Brain microvascular endothelial cell (primary cell): ENCODE measurements at regions not wholly inside any gene's neighbourhood (a gene's known extent, or its start where the extent isn't known, plus 50 kb on each side); places are given as distances from the start of the nearest gene placed in this dataset.

Experiments used
- DNase-seq: peaks from one replicate; pipeline ENCODE4 v3.0.0-alpha.2; 2020
- H3K27ac ChIP-seq: fragments of 250-450 bp; sonication (Bioruptor Pico); 2 replicates; pipeline ENCODE4 v1.5.1; 2020; ENCODE audit warnings: mild to moderate bottlenecking, moderate library complexity
- H3K27me3 ChIP-seq: fragments of 250-450 bp; sonication (Bioruptor Pico); replicated peaks from 2 replicates; pipeline ENCODE4 v1.5.1; 2020; ENCODE audit warnings: mild to moderate bottlenecking
- H3K36me3 ChIP-seq: fragments of 250-450 bp; sonication (Bioruptor Pico); replicated peaks from 2 replicates; pipeline ENCODE4 v1.5.1; 2020; ENCODE audit warnings: mild to moderate bottlenecking
- H3K4me3 ChIP-seq: 2 replicates; pipeline ENCODE4 v1.5.1; 2011; ENCODE audit warnings: low read depth, mild to moderate bottlenecking, control low read depth, low read length, moderate library complexity
- CTCF ChIP-seq: IDR thresholded peaks from 2 replicates; pipeline ENCODE4 v1.5.1; 2011; ENCODE audit warnings: low read depth, mild to moderate bottlenecking, moderate library complexity, low read length, control low read depth, inconsistent platforms; ENCODE audit errors: missing control alignments
- in situ Hi-C: cut with HindIII; loops from 2 replicates; pipeline ENCODE4 v1.10.0; 2017; ENCODE audit warnings: low sequenced_read_pairs, low pct_ligation_motif_present

DNA sequence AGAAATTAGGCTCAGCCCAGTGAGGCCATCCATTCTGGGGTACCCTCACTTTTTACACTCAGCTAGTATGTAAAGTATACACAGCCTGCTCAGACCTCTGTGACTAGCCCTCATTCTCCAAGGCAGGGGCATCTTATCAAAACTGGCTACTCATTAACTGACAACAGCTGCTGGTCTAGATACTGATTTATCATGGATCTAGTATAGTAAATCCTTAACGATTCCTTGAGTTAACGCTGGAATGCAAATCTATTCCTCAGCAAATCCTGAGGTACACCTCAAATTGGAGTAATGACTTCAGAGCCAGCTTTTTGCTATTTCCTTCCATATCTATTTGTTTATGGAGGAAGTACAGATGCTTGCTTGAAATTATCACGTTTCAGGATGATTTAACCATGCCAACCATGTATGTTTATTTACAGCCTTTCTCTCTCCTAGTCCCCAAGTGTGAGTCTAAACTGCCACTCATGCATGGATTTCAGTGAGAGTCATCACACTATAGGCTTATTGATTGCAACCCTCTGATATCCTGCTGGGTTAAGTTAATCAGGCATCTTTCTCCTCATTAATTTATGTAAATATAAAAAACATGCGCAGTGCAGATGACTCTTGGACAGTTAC lies 70.2 kb upstream of the DOK6 start:
- H3K27me3 ChIP-seq, result no peaks in the 10 kb centered on the region
- in situ Hi-C loops, result no loop called here
- no peak for TF ChIP-seq CTCF
- DNase-seq, result no peak
- H3K36me3 ChIP-seq, result no peaks in the 10 kb centered on the region
- H3K27ac ChIP-seq, result no peak overlapping the region
- no peak overlapping the region for H3K4me3 ChIP-seq

DNA sequence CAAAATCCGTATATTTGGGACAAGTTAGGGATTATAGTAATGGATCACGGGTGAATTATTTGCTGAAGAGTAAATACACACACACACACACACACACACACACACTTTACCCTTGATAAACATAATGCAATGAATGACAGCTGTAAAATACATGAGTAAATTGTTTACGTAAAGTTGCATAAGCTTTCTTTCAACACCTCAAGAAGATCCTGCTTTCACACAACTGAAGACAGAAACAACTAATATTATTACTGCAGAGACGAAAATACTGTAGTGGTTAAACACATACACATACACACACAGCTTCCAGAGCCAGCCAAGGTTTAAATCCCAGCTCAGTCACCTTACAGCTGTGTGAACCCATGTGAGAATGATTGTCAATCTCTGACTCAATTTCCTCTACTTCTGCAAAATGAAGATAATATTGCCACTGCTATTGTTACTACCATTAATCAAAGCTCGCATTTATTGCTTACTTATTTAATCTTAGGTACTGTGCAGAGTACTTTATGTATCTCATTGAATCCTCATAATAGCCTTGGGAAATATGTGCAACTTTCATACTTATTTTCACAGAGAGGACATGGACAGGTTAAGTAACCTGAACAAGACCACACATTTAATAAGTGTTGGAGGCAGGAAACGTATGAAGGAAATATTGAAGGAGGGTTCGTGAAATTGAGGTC lies 50.6 kb upstream of the DOK6 start:
- no peak for DNase-seq
- no peaks in the 10 kb centered on the region for H3K27me3 ChIP-seq
- in situ Hi-C loops, result no loop called here
- no peak overlapping the region for H3K27ac ChIP-seq
- H3K36me3 ChIP-seq, result no peaks in the 10 kb centered on the region
- no peak overlapping the region for H3K4me3 ChIP-seq
- TF ChIP-seq CTCF, result no peak
